A549 (cell line): ENCODE measurements at regions not wholly inside any gene's neighbourhood (a gene's known extent, or its start where the extent isn't known, plus 50 kb on each side); places are given as distances from the start of the nearest gene placed in this dataset.

ENCODE experiments used
- CTCF ChIP-seq: fragments of >200 bp; sonication (Bioruptor Twin); formaldehyde crosslinking; IDR thresholded peaks from 3 replicates; pipeline ENCODE4 v1.5.1; 2016
- JUNB ChIP-seq: fragments of >200 bp; sonication (Bioruptor Twin); formaldehyde crosslinking; IDR thresholded peaks from 2 replicates; pipeline ENCODE4 v1.6.1; 2016
- POLR2A ChIP-seq: IDR thresholded peaks from 2 replicates; pipeline ENCODE4 v1.6.1; 2012; ENCODE audit warnings: mild to moderate bottlenecking, low read length
- ZFP36 ChIP-seq: fragments of 450-650 bp; IDR thresholded peaks from 2 replicates; pipeline ENCODE4 v1.6.1; 2014; ENCODE audit warnings: borderline replicate concordance; ENCODE audit not compliant: partially characterized antibody

- TF ChIP-seq POLR2A: no peak
- TF ChIP-seq ZFP36: no peak
- no peak for TF ChIP-seq CTCF
- no peak for TF ChIP-seq JUNB
Measured at GRCh38 chr21:38903690-38904139, 98.0 kb downstream of the ETS2 start.
